NCI-H2196 treated with DMSO at 0.1 percent for 48 hours (cell line): ENCODE measurements at regions not wholly inside any gene's neighbourhood (a gene's known extent, or its start where the extent isn't known, plus 50 kb on each side); places are given as distances from the start of the nearest gene placed in this dataset.
"Not testable (repeated sequence)": the region's sequence is repeated elsewhere in the genome, so short reads cannot be mapped to it uniquely, and the experiment has no call there.

Experiments used
- DNase-seq: peaks from one replicate; lab custom pipeline; 2025; ENCODE audit not compliant: unreplicated experiment; lab: John Stamatoyannopoulos, UW

DNA sequence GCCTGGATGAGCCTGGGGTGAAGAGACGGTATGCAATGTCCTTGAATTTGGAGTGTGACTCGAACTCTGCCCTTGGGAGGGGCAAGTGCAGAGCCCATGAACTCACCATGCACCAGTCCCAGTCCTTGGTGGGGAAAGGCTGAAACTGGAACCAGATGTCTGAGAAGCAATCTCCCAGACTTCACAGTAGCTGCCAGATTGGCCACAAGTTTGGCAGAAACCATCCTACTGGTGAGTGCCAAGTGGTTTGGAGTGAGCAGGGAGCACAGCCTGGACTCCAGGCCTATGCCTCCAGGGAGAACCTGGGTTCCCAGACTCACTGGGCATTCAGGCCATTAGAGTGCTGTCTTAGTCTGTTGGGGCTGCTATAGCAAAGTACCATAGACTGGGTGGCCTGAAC is 99.6 kb upstream of the LYZL1 start:
- DNase-seq = no peak

DNA sequence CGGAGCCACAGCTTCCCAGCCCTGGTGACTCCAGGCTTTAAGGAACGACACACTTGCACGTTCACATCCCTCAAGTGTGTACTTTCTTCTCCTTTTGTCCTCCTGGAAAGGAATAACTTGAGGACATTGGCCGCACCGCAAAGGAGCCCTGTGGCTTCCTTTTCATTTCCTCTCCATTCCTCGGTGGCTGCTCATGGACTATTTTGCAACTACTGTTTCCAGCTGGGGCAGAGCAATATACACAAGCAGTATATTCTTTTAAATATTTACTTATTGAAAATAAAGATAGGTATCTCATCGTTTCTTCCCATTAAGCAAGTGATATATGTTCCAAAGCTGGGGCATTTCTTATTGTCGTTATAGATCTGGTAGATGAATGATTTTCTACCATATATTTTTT is 97.2 kb upstream of the LYZL1 start:
- no peak for DNase-seq

DNA sequence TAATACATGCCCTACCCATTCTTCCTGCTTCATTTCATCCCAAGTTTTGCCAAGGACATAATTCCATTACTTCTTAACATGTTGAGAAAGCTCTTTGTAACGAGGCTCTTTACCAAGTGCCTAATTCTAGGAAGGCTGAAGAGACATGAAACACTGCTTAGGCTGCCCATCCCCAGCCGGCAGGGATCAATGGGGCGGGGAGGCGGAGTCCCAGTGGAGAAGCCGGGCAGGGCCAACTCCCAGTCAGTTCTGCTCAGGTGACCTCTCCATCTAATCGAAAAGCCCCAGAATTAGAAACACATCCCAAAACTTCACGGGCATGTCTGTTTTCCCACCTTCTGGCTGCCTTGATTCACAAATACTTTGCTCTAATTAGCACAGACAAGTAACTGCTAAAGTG is 89.5 kb upstream of the LYZL1 start:
- no peak for DNase-seq

DNA sequence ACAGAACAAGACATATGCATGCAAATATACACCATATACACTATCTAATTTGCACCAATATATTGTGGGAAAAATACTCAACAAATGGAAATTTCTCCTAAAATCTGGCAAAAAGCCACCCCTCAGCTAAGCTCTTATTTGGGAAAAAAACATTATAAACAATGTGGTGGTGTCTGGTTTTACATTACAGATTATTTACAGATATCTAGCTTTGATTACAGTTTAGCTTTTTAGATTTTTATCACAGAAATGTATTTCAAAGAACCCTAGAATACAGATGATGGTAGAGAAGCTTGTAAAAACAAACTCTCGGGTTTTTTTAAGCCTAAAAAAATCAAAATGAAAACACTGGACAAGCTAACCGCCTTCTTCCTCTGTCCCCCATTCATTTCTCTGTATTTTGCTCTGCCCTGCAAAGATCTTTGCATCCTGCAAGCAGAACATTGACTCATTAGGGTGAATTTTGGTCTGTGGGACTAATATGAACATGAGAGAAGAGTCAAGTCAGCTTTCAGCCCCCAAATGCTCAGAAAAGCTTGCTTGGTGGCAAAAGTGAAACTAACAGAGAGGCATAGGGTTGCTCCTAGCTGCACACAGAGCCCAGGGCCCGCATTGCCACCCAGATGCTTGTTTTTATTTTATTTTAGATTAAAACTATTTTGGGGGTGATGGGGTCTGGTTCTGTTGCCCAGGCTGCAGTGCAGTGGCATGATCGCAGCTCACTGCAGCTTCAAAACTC is 88.8 kb upstream of the LYZL1 start:
- no peak for DNase-seq

DNA sequence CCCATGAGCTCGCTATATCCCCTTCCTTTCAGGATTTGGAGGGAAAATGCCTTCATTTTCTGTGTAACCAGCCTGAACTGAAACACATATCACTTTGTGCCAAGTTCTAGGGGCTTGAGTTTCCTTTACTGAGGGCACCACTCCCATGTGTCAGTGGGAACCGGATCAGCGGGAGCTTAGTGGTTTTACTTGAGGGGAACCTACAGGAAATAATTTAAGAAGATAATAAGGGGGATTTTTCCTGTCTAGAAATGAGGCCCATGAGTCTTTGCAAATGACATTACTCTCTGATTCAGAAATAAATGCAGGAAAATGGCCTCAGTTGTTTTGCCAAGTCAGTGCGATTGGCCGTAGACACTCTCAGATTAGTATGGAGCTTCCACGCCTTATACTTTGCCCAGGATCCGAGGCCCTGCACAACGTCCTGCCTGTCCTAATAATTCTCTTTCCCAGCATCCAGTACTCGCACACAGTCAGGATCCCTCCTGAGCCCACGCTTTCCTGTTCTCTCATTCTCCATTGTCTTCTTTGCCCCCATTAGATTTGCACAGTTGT is 86.4 kb upstream of the LYZL1 start:
- no peak for DNase-seq

DNA sequence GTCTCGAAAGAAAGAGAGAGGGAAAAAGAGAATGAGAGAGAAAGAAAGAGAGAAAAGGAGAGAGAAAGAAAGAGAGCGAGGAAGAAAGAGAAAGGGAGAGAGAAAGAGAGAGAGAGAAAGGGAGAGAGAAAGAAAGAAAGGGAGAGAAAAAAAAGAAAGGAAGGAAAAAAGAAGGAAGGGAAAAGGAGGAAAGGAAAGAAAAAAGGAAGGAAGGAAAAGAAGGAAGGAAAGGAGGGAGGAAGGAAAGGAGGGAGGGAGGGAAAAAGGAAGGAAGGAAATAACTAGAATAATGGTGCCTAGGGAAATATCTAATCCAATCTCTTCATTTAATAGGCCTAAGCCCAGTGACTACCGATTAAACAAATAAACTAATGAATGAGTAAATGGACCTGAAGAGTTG is 85.4 kb upstream of the LYZL1 start:
- DNase-seq = no peak

DNA sequence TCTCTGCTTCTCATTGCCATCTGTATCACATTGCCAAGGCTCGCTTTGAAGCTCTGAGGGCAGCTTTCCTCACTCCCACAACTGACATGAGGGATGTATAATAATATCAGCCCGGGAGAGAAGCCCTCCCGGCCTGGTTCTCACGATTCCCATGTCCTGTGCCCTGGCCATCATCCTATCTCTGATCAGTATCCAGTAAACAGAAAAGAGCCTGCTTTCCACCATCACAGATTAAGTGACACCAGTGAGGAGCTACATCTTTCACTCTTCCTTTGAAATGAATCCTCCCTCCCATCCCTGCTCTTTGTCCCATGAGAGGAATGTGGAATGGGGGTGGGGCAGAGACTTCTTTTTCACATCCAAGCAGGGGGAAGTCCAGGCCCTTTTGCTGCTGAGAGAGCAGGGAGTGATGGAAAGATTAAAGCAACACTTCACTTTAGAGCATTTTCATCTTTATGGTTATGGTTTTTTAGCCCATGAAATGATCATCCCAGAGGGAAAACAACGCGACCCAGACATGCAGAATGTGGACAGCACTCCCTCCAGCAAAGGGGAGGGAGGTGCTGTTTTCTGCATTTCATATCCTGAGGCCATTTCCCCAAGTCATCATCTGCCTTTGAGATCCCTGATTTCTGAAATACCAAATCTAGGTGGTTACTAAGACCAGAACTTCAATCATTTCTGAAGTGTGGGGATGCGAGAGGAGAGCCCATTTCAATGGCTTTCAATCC is 84.6 kb upstream of the LYZL1 start:
- DNase-seq = no peak

DNA sequence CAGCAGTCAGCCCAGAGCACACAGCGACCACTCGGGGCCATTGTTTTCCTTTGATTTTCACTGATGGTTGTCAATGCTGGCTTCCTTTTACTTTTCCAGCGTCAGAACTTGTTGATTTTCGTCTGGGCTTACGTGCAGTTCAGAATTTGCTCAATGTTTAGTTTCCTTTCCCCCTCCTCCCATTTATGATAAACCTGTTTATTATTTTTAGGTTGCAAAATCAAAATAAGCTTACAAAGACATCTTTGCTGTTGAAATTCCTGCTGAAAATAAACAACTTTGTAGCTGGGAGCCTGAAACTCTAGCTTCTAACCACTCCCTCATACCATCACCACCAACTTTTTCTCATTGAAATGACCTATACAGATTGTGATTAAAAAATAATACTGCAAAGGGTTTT is 83.1 kb upstream of the LYZL1 start:
- DNase-seq = no peak

DNA sequence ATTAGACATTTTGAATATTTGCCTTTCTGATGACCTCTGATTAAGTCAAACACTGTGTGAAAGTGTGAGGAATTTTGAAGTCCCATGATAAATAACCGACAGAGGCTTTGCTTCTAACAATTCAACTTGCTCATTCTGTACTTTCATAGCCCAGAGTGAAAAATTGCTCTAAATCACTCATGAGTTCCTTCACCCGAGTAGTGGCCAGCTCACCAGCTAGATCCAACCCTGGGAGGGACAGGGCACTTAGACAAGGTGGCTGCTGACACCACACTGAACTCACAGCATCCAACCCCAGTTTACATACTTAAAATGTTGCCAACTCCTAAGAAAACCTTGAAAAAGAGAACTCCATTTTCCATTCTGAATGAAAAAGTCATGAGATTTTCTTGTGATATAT is 80.0 kb upstream of the LYZL1 start:
- DNase-seq = no peak

DNA sequence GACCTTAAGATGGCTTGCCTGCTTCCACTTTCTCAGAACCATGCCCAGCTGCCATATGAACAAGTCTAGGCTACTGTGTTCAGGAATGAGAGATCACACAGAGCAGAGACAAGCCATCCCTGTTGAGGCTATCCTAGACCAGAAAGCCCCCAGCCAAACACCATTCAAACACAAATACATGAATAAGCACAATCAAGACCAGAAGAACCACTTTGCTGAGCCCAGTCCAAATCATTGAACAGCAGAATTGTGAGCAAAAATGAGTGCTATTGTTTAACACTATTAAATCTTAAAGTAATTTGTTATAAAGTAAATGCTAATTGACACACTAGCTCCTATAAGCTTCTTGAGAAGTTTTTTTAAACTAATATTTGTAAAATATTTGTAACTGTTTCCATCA is 79.0 kb upstream of the LYZL1 start:
- no peak for DNase-seq

DNA sequence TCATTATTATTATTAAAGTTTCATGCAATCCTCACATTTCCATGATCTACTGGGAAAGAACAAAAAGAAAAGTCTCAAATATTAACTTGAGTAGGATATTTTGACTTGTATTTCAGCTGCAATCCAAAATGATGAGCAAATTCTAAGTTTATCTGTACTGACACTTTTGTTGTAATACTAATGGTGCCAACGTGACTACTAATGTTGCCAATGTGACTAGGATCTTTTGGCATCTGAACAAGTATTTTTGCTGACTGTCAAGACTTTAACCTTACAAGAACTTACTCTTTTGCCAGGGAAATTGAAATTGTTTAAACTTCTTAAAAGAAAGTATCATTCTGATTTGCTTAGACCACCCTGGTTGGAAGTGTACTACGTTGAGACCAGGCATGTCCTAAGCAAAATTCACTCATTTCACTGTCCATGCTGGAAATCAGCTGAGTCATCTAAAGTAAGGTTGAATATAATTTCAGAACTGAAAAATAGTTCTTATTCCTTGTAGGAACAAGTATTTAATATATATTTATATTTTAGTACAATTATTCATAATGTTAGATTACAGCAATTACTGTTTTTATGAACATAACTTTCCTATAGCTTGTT is 78.5 kb upstream of the LYZL1 start:
- no peak for DNase-seq

DNA sequence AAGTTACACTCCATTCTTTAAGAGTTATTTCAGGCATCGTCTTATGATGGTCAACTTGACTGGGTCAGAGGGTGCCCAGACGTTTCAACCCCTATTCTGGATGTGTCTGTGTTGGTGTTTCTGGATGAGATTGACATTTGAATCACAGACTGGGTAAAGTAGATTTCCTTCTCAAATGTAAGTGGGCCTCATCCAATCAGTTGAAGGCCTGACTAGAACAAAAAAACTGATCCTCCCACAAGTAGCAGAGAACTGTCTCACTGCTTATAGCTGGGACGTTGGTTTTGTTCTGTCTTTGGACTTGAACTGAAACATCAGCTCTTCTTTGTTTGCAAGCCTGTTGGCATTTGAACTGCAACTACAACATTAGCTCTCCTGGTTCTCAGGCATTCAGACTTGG is 76.3 kb upstream of the LYZL1 start:
- no peak for DNase-seq

DNA sequence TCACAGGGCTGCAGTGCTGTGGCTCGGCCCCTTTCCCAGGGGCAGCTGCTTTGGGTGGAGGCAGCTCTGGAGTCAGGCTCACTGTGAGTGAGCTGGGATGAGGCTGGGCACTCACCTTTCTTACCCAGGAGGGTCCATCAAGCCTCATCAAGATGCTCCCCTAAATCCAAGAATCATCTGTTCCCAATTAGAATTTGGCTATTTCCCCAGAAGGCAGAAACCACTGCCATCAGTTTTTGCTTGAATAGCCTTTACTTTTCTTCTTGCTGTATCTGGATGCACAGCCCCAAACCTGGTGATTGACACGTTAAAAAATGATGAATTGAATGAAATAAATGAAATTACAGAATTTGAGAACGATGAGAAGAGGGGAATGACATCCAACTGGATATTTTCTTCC is 74.3 kb upstream of the LYZL1 start:
- DNase-seq = no peak

DNA sequence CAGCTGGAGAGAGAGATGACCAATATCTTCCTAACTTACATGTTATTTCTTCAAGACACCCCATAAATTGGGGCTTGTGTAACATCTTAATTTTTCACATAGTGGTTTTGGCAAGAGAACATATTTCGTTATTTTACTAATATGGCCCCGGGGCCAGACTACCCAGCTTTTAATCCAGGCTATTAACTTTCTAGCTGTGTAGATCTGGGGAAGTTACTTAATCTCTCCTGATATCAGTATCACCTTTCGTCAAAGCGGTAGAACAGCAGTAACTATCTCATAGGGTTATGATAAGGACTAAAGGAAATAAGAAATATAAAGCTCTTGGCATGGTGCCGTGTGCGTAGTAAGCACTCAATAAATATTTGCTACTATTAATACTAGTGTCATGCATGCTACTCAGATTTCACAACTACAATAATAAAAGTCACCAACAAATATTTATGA is 71.6 kb upstream of the LYZL1 start:
- DNase-seq = no peak

DNA sequence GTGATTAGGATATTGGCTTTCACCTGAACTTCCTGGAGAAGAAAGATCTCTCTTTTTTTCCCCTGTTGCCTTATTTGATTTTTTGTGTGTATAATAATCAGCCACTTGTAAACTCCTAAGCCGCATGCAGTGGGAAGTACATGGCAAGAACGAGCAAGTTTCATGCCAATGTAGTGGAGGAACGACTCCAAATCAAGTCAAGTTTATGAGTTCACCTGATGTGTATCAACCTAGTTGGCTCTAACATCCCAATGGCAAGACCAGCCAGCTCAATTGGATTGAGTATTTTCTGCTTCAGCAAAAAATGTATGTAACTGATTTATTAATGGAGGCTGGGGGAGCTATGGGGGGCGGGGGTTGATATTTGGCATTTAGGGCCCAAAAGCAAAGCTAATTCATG is 65.5 kb upstream of the LYZL1 start:
- DNase-seq = no peak

DNA sequence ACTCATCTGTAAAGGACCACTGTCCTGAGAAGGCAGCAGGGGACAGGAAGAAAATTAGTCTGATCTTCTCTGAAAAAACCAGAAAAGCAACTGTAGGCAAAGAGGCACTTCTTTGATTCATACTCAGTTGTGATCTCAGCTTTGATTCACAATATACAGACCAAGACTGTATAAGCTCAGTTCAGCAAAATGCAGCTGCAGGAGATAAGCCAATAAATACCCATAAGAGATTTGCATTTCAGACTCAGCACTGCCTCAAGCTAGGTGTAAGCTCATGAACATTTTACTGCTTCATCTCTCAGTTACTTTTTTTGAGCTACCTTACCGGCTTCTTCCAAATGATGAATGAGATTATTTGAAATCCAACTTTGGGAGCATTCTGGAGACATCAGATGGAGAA is 64.2 kb upstream of the LYZL1 start:
- no peak for DNase-seq

DNA sequence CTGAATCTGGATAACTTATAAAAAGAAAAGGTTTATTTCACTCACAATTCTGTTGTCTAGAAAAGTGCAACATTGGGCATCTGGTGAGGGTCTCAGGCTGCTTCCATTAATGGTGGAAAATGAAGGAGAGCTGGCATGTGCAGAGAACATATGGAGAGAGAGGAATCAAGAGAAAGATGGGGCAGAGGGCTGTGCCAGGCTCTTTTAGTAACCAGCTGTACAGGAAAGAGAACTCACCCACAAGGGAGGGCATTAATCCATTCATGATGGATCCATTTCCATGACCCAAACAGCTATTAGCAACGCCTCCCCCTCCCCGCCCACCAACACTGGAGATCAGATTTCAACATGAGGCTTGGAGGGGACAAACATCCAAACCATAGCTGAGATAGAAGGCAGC is 61.7 kb upstream of the LYZL1 start:
- no peak for DNase-seq

DNA sequence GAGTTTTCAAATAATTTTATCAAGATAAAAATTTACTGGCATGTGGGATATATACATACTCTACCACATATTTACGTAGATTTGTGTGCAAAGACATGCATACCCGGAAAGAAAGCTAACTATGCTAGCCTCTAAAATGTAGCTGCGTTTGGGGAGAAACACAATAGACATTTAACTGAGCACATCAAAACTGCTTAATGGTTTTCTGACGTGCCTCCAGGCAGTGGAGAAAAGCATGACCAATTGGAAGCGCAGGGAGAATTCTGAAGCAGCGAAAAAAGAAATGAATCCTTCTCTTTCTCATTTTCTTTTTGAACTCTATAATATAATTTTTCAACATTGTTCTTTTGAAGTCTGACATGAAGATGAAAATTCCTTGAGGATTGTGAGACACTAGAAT is 60.3 kb upstream of the LYZL1 start:
- no peak for DNase-seq

DNA sequence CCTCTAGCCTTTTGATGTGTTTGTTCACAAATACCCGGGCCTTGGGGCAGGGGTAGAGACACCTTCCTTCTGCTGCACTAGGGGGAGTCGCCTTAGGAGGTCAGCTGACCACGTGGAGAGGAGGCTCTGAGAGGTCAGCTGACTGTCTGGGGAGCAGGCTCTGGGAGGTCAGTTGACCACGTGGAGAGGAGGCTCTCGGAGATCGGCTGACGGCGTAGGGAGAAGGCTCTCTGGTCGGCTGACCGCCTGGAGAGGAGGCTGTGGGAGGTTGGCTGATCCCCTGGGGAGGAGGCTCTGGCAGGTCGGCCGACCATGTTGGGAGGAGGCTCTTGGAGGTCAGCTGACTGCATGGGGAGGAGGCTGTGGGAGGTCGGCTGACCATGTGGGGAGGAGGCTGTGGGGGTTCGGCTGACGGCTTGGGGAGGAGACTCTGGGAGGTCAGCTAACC is 59.6 kb upstream of the LYZL1 start:
- DNase-seq = no peak

DNA sequence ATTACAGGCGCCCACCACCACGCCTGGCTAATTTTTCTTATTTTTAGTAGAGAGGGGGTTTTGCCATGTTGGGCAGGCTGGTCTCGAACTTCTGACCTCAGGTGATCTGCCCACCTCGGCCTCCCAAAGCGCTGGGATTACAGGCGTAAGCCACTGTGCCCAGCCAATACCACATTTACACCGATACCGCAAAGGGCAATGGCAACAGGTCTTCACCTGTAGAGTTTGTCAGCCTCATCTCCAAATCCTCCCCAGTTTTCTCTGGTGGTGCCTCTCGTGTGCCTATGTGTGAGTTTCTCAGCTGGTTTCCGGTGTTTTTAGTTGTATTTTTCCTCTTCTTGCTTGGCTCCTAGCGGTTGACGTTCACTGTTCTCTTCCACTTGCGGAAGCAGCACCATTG is 52.0 kb upstream of the LYZL1 start:
- DNase-seq = not testable (repeated sequence)

DNA sequence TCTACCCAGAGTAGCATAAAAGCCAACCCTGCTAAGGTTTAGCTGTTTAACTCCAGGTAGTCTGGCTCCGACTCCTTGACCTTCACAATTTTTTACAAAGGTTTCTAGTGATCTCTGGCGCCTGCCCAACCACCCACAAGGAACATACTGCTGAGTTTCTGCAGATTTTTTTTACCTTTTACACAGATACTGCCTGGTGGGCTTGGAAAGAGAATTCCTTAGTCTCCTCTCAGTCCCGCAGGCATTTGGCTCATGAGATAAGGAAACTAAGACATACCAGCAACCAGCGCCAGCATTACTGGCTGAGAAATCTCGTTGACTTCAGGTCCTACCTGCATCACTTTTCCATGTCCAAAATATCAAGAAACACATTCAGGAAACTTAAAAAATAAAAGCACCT is 51.1 kb upstream of the LYZL1 start:
- DNase-seq = no peak

DNA sequence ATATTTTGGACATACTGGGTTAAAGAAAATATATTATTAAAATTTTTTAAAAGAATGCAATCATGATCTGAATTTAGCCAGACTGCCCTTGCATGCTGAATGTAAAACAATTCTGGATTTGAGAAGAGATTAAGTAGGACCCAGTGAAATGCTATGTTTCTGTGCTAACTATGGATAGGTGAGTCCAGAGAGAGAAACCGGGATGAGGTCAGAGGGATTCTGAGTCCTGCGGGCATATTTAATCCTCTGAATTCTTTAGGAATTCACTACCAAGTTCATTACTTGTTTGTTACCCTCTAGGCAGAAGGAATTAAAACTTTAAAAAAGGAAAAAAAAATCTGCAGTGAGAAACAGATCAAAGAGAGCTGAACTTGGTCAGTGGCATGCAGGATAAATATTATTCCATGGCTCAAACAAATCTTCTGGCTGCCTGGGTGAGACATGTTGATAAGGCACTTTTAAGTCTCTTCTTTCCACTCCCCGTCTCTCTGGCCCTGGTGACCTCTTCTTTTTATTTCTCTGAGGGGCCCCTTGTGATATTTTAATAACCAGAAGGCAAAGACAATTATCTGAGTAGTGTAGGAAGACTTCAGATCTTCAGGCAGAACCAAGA is 50.2 kb upstream of the LYZL1 start:
- no peak for DNase-seq
